GM21528 (cell line): ENCODE measurements at regions not wholly inside any gene's neighbourhood (a gene's known extent, or its start where the extent isn't known, plus 50 kb on each side); places are given as distances from the start of the nearest gene placed in this dataset.
"Not testable (repeated sequence)": the region's sequence is repeated elsewhere in the genome, so short reads cannot be mapped to it uniquely, and the experiment has no call there.

ENCODE experiments used
- ATAC-seq: cut with Tn5 transposase; IDR thresholded peaks from one replicate; pipeline ENCODE4 v1.9.1; 2021; ENCODE audit warnings: mild to moderate bottlenecking, moderate library complexity; ENCODE audit not compliant: unreplicated experiment, low FRiP score

- ATAC-seq = not testable (repeated sequence)
Measured at GRCh38 chr5:34096033-34096432, 53.0 kb upstream of the C1QTNF3 start.

GRCh38 chr5:34099891-34100290 lies 56.9 kb upstream of the C1QTNF3 start:
- not testable (repeated sequence) for ATAC-seq

- ATAC-seq = not testable (repeated sequence)
Measured at GRCh38 chr5:34101567-34101966, 58.6 kb upstream of the C1QTNF3 start.

- not testable (repeated sequence) for ATAC-seq
Measured at GRCh38 chr5:34108897-34109296, 65.9 kb upstream of the C1QTNF3 start.

- ATAC-seq = not testable (repeated sequence)
Measured at GRCh38 chr5:34124280-34124679, 81.3 kb upstream of the C1QTNF3 start.

- ATAC-seq = peak; percentile 79
Measured at GRCh38 chr5:34125354-34125753, 82.3 kb upstream of the C1QTNF3 start.

GRCh38 chr5:34126741-34127140 lies 83.7 kb upstream of the C1QTNF3 start:
- not testable (repeated sequence) for ATAC-seq

- ATAC-seq = not testable (repeated sequence)
Measured at GRCh38 chr5:34127818-34128217, 84.8 kb upstream of the C1QTNF3 start.

GRCh38 chr5:34128890-34129289 lies 85.9 kb upstream of the C1QTNF3 start:
- ATAC-seq = not testable (repeated sequence)

- ATAC-seq = not testable (repeated sequence)
Measured at GRCh38 chr5:34154988-34155387, 112.0 kb upstream of the C1QTNF3 start.

GRCh38 chr5:34156703-34157414 lies 113.8 kb upstream of the C1QTNF3 start:
- ATAC-seq = not testable (repeated sequence)

- ATAC-seq = not testable (repeated sequence)
Measured at GRCh38 chr5:34160904-34161303, 117.9 kb upstream of the C1QTNF3 start.

GRCh38 chr5:34171398-34171797 lies 128.4 kb upstream of the C1QTNF3 start:
- not testable (repeated sequence) for ATAC-seq

GRCh38 chr5:34179453-34180190 lies 136.6 kb upstream of the C1QTNF3 start:
- not testable (repeated sequence) for ATAC-seq

GRCh38 chr5:34180225-34180624 lies 137.2 kb upstream of the C1QTNF3 start:
- ATAC-seq = not testable (repeated sequence)

- ATAC-seq = not testable (repeated sequence)
Measured at GRCh38 chr5:34180940-34181614, 138.1 kb upstream of the C1QTNF3 start.

- ATAC-seq = not testable (repeated sequence)
Measured at GRCh38 chr5:34185005-34185404, 142.0 kb upstream of the C1QTNF3 start.

- ATAC-seq = not testable (repeated sequence)
Measured at GRCh38 chr5:34185572-34185971, 142.6 kb upstream of the C1QTNF3 start.

GRCh38 chr5:34186108-34186507 lies 143.1 kb upstream of the C1QTNF3 start:
- not testable (repeated sequence) for ATAC-seq

GRCh38 chr5:34186865-34187264 lies 143.9 kb upstream of the C1QTNF3 start:
- ATAC-seq = not testable (repeated sequence)

- not testable (repeated sequence) for ATAC-seq
Measured at GRCh38 chr5:34187441-34187840, 144.4 kb upstream of the C1QTNF3 start.
